RPMI8226 (cell line): ENCODE measurements at regions not wholly inside any gene's neighbourhood (a gene's known extent, or its start where the extent isn't known, plus 50 kb on each side); places are given as distances from the start of the nearest gene placed in this dataset.
"Not testable (repeated sequence)": the region's sequence is repeated elsewhere in the genome, so short reads cannot be mapped to it uniquely, and the experiment has no call there.

Experiments
- DNase-seq: peaks from one replicate; pipeline ENCODE4 v3.0.0-alpha.2; 2015

DNA sequence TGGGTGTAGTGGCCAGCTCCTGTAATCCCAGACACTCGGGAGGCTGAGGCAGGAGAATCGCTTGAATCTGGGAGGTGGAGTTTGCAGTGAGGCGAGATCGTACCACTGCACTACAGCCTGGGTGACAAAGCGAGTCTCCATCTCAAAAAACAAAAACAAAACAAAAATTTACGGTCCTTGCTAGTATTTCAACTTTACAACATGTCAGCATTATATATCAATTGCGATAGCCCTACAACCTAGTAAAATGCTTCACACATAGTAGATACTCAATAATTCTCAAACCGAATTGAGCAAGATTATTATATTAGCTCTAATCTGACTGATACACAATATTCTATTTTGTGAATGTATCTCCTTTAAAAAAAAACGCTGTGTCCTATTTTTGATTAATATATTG lies 1411.0 kb upstream of the WWC1 start:
- no peak for DNase-seq

DNA sequence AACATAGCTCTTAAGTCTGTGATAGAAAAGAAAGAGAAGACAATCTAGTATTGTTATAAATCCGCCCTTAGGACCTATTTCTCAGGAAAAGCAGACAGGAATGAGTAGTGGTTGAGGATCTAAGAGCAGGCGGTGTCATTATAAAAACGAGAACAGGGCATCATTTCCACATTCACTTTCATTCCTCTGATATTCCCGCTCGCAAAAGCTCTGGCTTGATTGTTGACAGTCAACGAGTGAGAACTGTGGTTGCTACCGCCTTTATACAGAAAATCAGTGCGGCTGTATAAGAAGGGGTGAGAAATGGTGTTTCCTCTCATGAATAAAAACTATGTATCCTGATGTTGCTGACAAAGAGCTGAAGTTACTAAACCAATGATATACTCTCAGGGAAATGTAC lies 1409.6 kb upstream of the WWC1 start:
- no peak for DNase-seq

DNA sequence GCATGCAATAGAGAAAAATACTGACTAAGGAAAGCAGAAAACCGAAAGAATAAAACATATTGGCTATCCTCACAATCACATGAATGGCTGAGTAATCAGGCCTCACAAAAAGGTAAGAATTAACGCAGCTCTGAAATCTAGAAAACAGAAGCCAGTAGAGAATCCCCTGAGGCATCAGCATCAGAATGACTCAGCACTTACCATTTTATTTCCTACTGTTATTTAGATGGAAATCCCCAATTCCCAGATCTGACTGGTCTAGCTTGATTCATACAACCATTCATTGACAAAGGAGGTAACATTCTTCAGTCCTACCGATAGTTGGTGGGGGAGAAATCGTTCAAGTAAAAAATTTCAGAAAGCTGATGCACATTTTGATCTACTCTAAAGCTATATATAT lies 1408.4 kb upstream of the WWC1 start:
- no peak for DNase-seq

DNA sequence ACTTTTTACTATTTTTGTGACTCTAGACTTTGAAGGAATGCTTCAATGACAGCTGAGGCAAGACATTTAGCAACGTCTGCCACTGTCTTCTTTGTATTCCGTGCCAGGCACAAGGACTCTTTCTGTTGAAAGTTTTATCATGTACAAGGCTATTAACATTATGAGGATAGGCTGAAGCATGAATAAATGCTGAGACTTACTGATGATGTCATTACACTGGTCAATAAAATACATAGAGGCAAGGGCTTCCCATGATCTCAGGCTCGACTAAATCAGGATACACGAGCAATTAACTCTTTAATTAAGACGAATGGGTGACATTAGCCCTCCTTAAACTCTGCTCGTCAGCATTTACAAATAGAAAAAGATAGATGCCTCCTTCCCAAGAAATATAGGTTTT lies 1393.3 kb upstream of the WWC1 start:
- no peak for DNase-seq

DNA sequence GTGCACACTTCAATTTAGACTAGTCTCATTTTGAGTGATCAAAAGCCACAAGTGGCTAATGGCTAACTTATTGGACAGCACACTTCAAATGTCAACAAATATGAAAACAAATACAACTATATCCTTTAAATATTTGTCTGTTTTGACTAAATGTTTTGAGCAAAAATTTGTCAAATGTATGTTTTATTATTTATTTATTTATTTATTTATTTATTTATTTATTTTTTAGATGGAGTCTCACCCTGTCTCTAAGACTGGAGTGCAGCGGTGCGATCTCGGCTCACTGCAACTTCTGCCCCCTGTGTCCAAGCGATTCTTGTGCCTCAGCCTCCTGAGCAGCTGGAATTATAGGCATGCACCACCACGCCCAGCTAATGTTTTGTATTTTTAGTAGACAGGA lies 1392.1 kb upstream of the WWC1 start:
- no peak for DNase-seq

DNA sequence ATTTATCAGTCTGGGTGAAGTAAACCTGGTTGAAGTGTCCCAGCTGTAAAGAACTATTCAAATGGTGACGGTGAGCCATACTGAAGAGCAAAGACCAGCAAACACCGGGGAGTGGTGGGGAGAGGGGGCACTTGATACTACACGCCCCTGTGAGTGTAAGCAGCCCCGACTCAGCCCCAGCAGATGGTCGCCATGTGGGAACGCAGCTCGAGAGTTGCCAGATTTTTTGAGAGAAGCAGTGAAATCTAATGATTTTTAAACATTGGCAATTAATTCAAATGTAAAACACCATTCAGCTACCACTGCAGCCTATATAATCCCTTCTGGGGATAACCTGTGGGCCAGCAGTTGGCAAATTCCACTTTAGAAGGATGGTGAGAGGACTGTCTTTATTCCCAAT lies 1386.9 kb upstream of the WWC1 start:
- DNase-seq, result no peak

DNA sequence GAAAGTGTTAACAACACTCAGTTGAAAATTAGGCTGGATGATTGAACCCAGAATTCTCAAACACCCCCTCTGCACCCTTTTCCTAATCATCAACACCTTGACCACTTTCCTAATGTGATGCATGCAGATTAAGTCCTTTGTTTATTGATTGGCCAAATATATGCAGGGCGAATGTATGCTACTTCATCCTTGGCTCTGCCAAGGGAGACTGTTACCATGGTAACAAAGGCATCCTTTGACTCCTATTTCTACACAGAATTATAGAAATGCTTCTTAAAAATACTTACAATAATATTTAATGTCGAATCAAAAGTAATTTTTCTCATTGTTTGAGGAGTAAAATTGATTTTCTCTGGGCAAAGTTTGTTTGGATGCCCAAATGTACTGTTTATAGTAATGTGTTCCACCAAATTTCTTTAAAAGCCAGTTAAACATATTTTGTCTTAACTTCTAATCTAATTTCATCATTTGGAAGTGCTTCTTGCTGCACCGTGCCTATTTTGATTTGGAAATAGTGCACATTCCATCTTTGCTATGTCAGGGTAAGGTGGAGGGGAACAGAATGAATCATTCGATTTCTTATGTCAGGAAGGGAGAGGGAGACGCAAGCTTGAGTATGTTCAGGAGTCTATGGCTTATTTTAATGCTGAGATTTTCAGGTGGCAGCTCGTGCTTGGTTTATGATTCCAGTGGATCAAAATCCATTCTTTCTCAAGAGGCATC lies 1384.3 kb upstream of the WWC1 start:
- DNase-seq, result no peak

DNA sequence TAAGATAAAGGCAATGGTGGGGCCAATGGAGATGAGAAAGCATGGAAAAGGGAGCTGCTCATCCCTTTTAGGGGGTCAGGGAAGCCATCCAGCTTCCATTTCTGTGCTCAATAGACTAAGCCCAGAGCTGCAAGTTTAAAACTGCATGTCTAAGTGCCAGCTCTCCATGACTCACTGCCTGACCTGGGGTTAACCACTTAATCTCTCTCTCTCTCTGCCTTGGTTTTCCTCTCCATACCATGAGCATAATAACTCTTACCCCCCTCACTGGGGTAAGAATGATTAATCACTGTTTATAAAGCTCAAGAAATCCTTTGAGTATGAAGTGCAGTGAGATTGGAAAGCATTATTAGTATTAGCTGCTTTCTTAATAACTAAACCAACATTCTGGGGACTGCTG lies 1382.4 kb upstream of the WWC1 start:
- DNase-seq, result no peak

DNA sequence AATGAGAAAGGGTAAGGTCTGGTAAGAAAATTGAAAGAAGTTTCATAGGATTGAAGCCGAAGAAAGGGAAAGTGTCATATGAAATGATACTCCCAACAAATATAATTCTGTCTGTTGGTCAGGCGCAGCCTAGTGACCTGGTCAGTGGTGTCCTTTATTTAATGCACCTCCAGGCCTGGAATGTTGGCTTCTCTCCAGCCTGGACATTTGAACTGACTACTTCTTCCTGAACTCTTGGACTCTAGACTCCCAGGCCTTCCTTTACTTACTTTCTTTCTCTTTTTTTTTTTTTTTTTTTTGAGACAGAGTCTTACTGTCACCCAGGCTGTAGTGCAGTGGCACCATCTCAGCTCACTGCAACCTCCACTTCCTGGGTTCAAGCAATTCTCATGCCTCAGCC lies 1381.5 kb upstream of the WWC1 start:
- DNase-seq, result no peak

DNA sequence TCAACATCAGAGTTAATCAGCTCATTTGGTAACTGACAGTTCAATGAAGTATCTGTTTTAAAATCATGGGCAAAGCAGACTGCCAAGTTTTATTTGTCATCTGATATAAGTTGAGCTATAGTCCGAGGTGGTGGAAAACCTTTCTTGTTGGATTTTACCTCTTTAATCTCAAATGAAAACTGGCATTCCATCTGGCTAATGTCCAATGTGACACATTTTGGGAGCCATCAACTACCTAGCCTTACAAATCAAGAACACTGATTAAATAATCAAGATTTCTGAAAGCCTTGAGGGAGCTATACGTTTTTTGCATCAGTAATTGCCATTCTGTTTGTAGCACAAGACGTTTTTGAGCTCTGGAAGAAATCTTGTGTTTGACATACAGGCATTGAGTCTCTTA lies 1380.5 kb upstream of the WWC1 start:
- no peak for DNase-seq

DNA sequence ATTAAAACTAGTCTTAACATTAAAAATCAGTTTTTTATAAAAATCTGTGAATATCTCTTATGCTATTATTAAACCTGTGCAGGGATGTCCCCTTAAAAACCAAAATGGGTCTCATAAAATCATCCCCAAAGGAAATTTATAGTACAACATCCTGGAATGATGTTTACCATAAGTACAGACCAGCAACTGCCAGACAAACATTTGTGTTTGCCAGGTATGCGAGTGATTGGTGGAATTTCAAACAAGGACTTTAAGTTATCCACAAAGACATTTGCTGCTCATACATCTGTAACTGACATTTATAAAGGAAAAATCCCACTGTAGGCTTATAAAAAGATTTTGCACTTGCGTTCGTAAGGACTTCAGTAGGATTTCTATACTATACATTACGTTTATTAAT lies 1375.4 kb upstream of the WWC1 start:
- DNase-seq, result no peak

DNA sequence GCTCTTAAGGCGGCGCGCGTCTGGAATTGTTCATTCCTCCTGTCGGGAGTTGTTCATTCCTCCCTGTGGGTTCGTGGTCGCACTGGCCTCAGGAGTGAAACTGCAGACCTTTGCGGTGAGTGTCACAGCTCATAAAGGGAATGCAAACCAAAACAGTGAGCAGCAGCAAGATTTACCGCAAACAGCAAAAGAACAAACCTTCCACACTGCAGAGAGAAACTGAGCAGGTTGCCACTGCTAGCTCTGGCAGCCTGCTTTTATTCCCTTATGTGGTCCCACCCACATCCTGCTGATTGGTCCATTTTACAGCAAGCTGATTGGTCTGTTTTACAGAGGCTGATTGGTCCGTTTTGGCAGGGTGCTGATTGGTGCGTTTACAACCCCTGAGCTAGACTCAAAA lies 1365.3 kb upstream of the WWC1 start:
- DNase-seq, result no peak

DNA sequence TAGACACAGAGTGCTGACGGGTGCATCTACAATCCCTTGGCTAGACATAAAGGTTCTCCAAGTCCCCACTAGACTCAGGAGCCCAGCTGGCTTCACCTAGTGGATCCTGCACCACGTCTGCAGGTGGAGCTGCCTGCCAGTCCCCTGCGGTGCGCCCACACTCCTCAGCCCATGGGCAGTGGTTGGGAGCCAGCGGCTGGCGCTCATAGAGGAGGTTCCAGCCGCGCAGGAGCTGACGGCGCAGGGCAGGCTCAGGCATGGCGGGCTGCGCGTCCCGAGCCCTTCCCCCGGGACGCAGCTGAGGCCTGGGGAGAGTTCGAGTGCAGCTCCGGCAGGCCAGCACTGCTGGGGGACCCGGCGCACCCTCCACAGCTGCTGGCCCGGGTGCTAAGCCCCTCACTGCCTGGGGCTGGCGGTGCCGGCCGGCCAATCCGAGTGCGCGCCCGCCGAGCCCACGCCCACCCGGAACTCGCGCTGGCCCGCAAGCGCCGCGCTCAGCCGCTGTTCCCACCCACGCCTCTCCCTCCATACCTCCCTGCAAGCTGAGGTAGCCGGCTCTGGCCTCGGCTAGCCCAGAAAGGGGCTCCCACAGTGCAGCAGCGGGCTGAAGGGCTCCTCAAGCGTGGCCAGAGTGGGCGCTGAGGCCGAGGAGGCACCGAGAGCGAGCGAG lies 1364.5 kb upstream of the WWC1 start:
- not testable (repeated sequence) for DNase-seq

DNA sequence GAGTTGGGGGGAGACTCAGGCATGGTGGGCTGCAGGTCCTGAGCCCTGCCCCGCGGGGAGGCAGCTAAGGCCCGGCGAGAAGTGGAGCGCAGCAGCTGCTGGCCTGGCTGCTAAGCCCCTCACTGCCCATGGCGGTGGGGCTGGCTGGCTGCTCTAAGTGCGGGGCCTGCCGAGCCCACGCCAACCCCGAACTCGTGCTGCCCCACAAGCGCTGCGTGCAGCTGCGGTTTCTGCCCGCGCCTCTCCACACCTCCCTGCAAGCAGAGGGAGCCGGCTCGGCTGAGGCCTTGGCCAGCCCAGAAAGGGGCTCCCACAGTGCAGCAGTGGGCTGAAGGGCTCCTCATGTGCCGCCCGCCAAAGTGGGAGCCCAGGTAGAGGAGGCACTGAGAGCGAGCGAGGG lies 1355.1 kb upstream of the WWC1 start:
- no peak for DNase-seq

DNA sequence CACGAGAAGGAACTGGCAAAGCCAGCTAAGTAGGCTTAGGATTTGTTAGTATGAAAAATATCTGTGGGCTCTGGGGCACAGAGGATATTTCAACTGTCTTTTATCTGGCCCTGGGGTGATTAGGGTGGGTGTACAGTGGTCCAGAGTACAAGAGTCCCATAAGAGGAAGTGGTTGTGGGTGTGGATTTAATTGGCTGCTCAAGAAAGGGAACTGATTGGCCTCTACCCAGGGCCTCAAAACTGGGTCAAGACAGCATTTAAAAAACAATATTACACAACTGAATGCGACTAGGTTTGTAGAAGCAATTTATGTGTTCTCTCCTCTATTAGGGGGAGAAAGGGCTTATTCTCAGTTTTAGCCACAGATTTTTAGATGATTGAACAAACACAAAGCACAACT lies 1353.4 kb upstream of the WWC1 start:
- DNase-seq, result no peak

DNA sequence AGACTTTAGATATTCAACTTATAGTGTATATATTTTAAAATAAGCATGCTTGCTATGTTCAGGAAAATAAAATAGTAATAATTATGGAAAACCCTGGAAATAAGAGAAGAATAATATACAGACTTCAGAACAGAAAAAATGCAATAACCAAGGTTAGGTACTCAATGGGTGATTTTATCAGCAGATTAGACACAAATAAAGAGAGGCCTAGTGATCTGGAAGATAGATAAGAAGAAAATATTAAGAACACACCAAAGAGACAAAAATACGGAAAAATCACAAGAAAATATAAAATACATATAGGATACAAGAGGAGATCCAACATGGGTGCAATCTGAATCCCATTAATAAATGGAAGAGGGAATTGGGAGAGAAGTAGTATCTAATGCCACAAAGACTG lies 1348.5 kb upstream of the WWC1 start:
- no peak for DNase-seq

DNA sequence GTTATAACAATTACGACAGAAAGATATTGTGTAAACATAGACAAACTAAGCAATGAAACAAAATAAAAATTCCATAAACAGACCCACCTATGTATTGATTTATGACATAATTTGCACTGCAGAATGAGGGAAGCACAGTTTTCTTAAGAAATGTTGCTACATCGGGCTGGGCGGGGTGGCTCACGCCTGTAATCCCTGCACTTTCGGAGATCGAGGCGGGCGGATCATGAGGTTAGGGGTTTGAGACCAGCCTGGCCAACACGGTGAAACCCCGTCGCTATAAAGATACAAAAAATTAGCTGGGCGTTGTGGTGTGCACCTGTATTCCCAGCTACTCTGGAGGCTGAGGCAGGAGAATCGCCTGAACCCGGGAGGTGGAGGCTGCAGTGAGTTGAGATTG lies 1344.4 kb upstream of the WWC1 start:
- DNase-seq, result no peak

DNA sequence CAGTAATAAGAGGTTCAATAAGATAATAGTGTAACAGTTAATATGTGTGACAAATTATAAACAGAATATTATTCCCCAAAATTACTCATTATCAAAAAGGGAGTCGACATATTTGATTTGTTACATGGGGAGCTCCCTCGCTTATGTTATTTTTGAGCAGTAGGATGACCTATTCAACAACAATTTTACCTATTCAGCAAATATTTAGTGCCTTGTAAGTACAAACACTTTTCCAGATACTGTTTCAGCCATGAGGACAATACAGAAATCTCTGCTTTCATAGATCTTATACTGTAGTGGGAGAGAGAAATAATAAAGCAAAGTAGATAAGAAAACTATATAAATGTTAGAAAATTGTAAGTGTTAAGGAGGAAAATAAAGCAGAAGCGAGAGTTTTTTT lies 1342.8 kb upstream of the WWC1 start:
- DNase-seq, result no peak

DNA sequence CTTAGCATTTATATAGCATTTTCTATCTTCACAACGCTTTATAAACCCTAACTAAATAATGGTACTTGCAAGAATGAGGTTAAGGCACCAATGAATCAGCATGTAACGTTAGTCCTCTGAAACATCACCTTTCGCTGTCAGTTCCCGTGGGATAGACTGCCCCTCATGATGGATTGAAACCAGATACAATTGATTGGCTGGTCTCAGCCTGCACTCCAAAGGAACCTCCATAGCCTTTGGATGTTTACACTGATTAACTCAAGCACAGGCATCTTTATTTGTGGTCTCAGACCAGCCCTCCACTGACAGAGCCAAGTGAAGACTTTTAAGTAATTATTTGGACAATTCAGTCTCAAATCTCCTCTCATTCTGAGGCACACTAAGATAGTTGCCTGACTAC lies 1339.4 kb upstream of the WWC1 start:
- no peak for DNase-seq

DNA sequence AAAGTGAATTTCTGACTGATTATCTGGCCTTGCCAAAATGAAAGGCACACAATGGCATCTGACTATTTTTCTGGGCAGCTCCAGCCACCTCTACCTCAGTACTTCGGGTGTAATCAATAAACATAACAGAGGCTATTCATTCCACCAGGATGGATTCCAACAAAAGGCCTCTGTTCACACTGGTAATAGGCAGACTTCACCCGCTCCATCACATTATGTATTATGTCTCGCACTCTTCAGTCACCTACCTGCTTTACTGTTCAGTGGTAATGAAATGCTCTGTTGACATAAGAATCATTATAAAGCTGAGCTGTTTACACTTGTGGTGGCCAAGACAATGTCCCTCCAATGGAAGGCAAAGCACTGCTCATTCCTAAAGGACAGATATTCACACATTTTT lies 1333.7 kb upstream of the WWC1 start:
- DNase-seq, result no peak

DNA sequence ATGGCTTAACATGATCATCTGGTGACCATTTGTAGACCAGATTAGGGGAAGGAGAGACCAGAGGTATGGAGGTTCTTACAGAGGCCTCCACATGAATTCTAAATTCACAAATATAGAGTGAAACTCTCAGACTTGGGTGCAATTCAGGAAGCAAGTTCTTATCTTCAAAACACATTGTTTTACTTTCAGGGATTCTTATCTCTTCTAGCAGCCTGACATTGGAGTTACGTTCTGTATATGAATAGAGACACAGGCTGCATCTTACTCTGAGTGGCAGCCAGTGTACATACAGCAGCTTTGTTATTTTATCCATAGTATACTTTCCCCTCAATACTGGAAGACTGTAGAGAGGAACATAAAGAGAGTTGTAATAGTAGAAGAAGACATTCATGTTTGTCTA lies 1331.7 kb upstream of the WWC1 start:
- DNase-seq, result no peak

DNA sequence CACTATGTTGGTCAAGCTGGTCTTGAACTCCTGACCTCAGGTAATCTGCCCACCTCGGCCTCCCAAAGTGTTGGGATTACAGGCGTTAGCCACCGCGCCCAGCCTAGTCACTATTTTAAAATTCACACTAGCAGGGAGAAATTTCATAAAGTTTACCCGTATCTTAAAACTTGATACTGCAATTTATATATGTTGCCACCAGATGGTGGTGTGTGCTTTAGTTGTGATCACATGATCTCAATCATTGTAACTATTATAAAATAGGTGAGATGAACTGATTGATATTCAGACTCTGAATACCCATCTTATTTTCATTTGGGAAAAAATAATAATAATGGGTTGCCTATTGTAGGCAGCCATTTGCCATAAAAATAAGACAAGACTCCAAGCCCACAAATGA lies 1330.4 kb upstream of the WWC1 start:
- DNase-seq, result peak; percentile 11

DNA sequence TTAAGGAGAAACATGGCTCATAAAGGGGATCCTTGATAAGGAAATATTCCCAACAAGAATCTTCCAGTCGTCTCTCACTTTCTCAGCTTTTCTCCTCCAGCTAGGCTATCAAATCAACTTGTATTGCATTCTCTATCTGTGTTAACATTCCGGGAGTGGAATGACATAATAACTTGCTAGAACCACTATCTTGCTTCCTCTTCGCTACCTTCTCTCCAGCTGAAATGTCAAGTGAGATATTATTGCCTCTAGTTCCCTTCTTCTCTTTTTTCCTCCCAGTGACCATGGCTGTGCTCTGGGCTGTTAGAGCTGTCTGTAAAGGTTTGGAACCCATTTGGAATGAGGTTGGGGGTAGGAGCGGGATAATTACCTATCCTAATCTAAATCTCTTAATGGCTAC lies 1329.5 kb upstream of the WWC1 start:
- DNase-seq, result no peak

DNA sequence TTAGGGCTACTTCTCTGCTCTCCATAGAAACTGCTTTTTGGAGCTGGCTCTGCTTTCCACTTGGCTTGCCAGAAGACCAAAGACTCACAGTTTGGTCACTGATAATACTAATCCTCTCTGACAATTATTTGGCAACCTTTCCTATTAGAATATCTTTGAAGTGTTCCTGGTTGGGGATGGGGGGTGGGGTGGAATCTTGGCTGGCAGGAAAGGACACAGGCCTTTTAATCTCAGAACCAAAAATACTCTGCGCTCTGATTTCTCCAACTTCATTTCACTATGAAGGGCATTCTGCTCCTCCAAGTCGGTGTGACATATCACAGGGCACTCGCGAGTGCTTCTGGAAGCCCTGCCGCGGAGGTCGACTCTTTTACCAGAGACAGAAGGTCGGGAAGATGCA lies 1329.0 kb upstream of the WWC1 start:
- no peak for DNase-seq

DNA sequence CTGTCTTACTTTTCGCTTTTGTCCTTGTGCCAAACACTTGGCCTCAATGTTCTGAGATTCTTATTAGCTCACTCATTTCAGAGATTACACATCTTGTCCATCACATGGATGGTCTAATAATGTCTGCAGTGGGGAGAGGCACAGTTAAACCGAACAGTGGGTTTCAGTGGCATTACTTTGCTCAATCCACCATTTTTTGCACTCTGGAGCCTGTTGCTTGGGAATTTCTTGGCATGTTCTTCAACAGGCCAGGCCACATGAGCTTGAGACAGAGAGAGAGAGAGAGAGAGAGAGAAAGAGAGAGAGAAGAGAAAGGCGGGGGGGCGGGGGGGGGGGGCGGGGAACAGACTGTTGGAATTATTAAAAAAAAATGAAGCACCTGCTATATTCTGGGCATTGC lies 1327.8 kb upstream of the WWC1 start:
- no peak for DNase-seq
